Activated CD8-positive, alpha-beta memory T cell treated with anti-CD3 and anti-CD28 coated beads, Interleukin-2, amount 50 U/mL, for 48 hours (primary cell): ENCODE measurements at regions not wholly inside any gene's neighbourhood (a gene's known extent, or its start where the extent isn't known, plus 50 kb on each side); places are given as distances from the start of the nearest gene placed in this dataset.
"Not testable (repeated sequence)": the region's sequence is repeated elsewhere in the genome, so short reads cannot be mapped to it uniquely, and the experiment has no call there.

Source experiments
- DNase-seq: peaks from one replicate; pipeline ENCODE4 v3.0.0-alpha.2; 2020

- DNase-seq: no peak
Observed at GRCh38 chr1:82065916-82066315, 265.2 kb downstream of the ADGRL2 start.

DNA sequence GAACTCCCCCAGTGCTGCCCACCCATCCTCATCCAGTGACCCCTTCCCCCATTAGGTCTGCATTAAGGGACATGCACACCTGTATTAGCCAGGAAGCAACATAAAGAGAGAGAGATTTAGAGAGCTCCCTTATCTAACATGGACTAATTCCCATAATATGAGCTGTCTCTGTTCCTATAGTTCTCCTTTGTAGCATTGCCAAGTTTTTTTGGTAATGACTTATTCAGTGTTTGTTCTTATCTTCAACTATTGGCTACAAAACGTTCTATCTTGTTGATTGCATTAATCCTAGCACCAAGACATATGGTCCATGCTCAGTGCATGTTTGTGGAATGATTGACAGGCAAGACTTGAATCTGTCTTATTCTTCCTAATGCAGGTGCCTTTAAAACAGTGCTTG, 264.0 kb downstream of the ADGRL2 start:
- no peak for DNase-seq

GRCh38 chr1:82062206-82062605, 261.5 kb downstream of the ADGRL2 start:
- DNase-seq: no peak

DNA sequence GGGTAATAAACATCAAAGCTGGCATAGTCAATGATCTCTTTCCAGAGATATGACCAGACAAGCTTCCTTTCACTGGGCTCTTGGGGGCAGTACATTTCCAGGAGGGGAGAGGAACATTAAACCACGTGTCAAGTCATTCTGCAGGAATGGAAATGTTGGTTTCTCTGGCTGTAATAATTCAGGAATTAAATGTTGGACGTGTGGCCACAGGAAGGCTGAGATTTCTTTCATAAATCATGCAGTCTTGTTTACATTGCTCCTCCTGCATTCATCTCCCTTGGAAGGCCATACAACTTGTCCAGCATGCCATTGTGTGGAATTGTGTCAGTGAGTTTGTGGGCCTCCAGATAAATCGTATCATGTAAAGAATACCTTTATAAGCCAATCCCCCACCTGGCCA, 259.2 kb downstream of the ADGRL2 start:
- no peak for DNase-seq

- DNase-seq: no peak
Observed at GRCh38 chr1:82057011-82057410, 256.3 kb downstream of the ADGRL2 start.

DNA sequence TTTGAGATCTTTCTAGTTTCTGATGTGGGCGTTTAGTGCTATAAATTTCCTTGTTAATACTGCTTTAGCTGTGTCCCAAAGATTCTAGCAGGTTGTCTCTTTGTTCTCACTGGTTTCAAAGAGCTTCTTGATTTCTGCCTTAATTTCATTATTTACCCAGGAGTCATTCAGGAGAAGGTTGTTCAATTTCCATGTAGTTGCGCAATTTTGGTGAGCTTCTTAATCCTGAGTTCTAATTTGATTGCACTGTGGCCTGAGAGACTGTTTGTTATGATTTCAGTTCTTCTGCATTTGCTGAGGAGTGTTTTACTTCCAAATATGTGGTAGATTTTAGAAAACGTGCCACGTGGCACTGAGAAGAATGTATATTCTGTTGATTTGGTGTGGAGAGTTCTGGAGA, 254.6 kb downstream of the ADGRL2 start:
- not testable (repeated sequence) for DNase-seq

- no peak for DNase-seq
Observed at GRCh38 chr1:82052563-82052962, 251.8 kb downstream of the ADGRL2 start.

DNA sequence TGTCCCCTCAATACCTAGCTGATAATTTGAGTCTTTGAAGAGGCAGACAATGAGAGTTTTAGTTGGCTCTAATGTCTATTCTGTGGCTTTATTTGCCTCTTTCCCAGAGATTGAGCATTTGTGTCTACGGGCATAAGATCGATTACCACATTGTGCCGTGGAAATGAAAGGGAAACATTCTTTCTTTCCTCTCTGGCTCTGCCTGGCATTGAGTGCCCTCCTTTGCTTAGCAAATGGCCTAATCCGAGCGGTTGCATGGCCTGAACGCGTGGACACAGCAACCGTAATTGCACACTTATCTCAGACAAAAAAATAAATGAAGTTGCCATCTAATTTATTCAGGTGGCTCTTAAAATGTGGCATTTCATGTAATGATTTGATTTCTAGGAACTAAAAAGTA, 247.9 kb downstream of the ADGRL2 start:
- DNase-seq: no peak

GRCh38 chr1:82045221-82045620, 244.5 kb downstream of the ADGRL2 start:
- DNase-seq: no peak

- DNase-seq: no peak
Observed at GRCh38 chr1:82044536-82044935, 243.8 kb downstream of the ADGRL2 start.

DNA sequence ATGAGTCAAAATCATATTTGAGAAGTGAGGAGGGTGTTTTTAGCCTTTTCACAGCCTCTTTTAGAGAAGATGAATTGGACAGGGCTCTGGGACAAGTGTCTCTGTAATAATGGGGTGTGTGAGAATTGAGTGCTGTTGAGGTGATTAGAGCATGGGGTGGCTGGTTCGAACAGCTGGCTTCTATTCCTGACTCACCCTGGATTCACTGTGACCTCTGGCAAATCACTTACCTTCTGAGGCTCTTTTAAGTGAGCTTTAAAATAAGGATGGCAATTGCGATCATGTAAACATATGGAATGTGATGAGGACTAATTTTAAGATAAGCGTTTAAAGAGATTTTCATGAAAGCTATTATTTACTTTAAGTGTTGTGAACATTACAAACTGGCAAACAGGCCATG, 243.4 kb downstream of the ADGRL2 start:
- no peak for DNase-seq

DNA sequence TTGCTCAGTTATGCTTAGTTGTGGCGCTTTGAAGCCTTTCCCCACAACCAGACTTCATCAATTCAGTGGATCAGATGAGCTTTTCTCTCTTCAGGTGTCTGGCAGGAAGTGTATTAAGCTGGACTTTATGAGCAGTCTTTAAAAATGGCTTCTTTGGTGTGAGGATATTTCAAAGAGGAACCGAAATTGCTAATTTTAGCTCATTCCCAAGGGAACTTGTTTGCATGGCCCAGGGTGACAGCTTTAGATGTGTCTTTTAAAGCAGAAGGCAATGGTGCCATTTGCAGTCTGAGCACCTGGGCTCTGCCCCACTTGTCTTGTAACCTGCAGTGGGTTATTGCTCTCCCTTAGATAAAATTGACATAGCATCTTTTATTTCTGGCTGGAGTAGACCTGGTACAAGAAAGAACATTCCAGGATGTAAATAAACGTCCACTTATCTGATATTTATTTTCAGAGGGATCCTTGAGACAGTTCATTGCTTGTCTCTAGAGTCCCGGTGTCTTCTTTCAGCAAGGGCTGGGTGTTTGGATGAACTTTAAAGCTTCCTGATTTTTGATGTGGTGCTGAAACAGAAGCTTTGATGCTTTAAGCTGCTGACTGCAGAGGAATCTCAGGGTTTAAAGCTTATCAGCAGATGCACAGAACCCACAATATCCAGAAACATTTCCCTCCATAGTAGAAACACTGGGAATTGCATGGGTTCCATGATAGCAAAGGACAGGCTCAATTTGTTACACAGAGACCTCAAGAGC, 241.7 kb downstream of the ADGRL2 start:
- no peak for DNase-seq
